OCI-LY7 (cell line): ENCODE measurements at regions not wholly inside any gene's neighbourhood (a gene's known extent, or its start where the extent isn't known, plus 50 kb on each side); places are given as distances from the start of the nearest gene placed in this dataset.

ENCODE experiments used
- BruUV-seq: library from RNA; stranded (reverse); fragments of 400-500 nt; replicated peaks from 2 replicates; lab custom pipeline; 2021; lab: Mats Ljungman, UMichigan
- CTCF ChIA-PET: fragments of 300-600 bp; sonication (Branson Sonifier 250); formaldehyde crosslinking; loops from one replicate; lab custom pipeline; 2022; ENCODE audit warnings: antibody characterized with exemption; ENCODE audit not compliant: unreplicated experiment; lab: Charles Lee
- POLR2A ChIA-PET: fragments of 300-600 bp; sonication (Branson Sonifier 250); formaldehyde crosslinking; loops from one replicate; lab custom pipeline; 2022; ENCODE audit warnings: antibody characterized with exemption; lab: Charles Lee
- DNase-seq: peaks from one replicate; pipeline ENCODE4 v3.0.0-alpha.2; 2015; ENCODE audit warnings: low spot score
- H2AFZ ChIP-seq: fragments of 200-600 bp; sonication (generic), shearing (Covaris generic); 2 replicates; pipeline ENCODE4 v1.6.1; 2014; ENCODE audit warnings: mild to moderate bottlenecking, antibody characterized with exemption, low read length, moderate library complexity
- H3K27ac ChIP-seq: fragments of 200-600 bp; sonication (generic); 2 replicates; pipeline ENCODE4 v1.5.1; 2014; ENCODE audit warnings: mixed run types, low read depth, mild to moderate bottlenecking, moderate library complexity, low read length, inconsistent platforms; ENCODE audit not compliant: poor library complexity, severe bottlenecking
- H3K36me3 ChIP-seq: fragments of 200-600 bp; sonication (generic); 2 replicates; pipeline ENCODE4 v1.6.1; 2014; ENCODE audit warnings: mild to moderate bottlenecking, antibody characterized with exemption, low read length, moderate library complexity, mixed read lengths; ENCODE audit not compliant: insufficient read depth
- H3K4me1 ChIP-seq: fragments of 200-600 bp; sonication (generic); 2 replicates; pipeline ENCODE4 v1.5.1; 2014; ENCODE audit warnings: mild to moderate bottlenecking, low read length; ENCODE audit not compliant: insufficient read depth, poor library complexity, severe bottlenecking
- H3K4me2 ChIP-seq: fragments of 200-600 bp; sonication (generic); 2 replicates; pipeline ENCODE4 v1.6.1; 2014; ENCODE audit warnings: mild to moderate bottlenecking, low read length
- H3K4me3 ChIP-seq: fragments of 200-600 bp; sonication (generic); 2 replicates; pipeline ENCODE4 v1.5.1; 2014; ENCODE audit warnings: mild to moderate bottlenecking, low read depth, low read length; ENCODE audit not compliant: poor library complexity, severe bottlenecking
- H3K79me2 ChIP-seq: fragments of 200-600 bp; sonication (generic); 2 replicates; pipeline ENCODE4 v1.6.1; 2016; ENCODE audit warnings: low read depth, mild to moderate bottlenecking, low read length, moderate library complexity, mixed read lengths; ENCODE audit not compliant: insufficient read depth
- H3K9me2 ChIP-seq: fragments of 200-600 bp; sonication (generic); 2 replicates; pipeline ENCODE4 v1.6.1; 2016; ENCODE audit warnings: mild to moderate bottlenecking, low read length, mixed read lengths; ENCODE audit not compliant: insufficient read depth
- H3K9me3 ChIP-seq: fragments of 200-600 bp; sonication (generic); 2 replicates; pipeline ENCODE4 v1.6.1; 2014; ENCODE audit warnings: mild to moderate bottlenecking, mixed run types, low read length, mixed read lengths
- H4K20me1 ChIP-seq: fragments of 200-600 bp; sonication (generic); 2 replicates; pipeline ENCODE4 v1.6.1; 2014; ENCODE audit warnings: mild to moderate bottlenecking, antibody characterized with exemption, low read length, moderate library complexity, mixed read lengths; ENCODE audit not compliant: insufficient read depth
- EZH2phosphoT487 ChIP-seq: fragments of 200-600 bp; sonication (generic); IDR thresholded peaks from 2 replicates; pipeline ENCODE4 v1.6.1; 2018; ENCODE audit warnings: low read depth, borderline replicate concordance, mild to moderate bottlenecking, mixed run types, antibody characterized with exemption, low read length, moderate library complexity, mixed read lengths
- intact Hi-C: fragments of 100-400 bp; cut with micrococcal nuclease; formaldehyde crosslinking; loops from one replicate; pipeline ENCODE4 v1.10.0; 2022; ENCODE audit not compliant: unreplicated experiment
- TF ChIP-seq, protein P1 (sequence below): fragments of 200-600 bp; sonication (generic); conservative IDR thresholded peaks from 2 replicates; pipeline ENCODE4 v1.5.1; 2014; ENCODE audit warnings: mild to moderate bottlenecking, antibody characterized with exemption, low read length, moderate library complexity, mixed read lengths

DNA sequence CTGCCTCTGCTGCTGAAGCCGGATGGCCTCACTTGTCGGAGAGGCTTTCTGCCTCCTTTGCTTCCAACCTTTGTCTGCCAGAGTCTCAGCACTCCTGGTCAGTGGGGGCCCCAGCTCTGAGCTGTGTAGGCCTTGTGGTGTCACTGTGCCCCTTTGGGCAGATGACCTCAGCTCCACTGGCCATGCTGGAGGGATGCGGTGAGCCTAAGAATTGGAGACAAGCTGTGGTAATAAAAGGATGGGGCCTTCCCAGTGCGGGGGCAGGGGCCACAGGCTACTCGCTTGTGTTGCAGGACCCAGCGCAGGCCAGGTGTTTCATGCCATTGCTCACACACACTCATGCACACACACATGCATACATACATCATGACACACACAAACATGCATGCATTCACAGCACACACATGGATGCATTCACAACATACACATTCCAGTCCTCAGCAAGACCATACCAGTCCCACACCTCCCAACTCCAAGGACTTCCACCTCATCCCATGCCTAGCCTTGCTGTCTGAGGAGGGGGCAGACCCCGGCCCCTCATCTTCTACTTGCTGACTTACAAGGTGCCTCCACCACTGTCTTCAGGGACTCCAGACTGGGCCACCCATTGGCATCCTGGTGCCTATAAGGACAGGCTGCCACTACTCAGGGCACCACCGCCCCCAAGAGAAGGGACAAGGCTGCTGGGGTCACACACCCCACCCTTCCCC is 237.7 kb downstream of the SYK start:
- POLR2A ChIA-PET = interaction anchor here (0.6 kb wide), 1 partner anchor 8 kb away, joined by 3 read pairs; no protein-coding TSS in a partner anchor
- Histone ChIP-seq H3K4me3 (no peak overlapping the region), H4K20me1 (no peaks in the 10 kb centered on the region), H3K9me2 (no peaks in the 10 kb centered on the region), H2AFZ (no peak overlapping the region), H3K4me1 (peaks cover 37% of the 10 kb centered on the region), H3K79me2 (no peaks in the 10 kb centered on the region), H3K4me2 (no peak overlapping the region), H3K36me3 (no peaks in the 10 kb centered on the region), H3K27ac (no peak overlapping the region), H3K9me3 (no peaks in the 10 kb centered on the region)
- TF ChIP-seq, protein P1, sequence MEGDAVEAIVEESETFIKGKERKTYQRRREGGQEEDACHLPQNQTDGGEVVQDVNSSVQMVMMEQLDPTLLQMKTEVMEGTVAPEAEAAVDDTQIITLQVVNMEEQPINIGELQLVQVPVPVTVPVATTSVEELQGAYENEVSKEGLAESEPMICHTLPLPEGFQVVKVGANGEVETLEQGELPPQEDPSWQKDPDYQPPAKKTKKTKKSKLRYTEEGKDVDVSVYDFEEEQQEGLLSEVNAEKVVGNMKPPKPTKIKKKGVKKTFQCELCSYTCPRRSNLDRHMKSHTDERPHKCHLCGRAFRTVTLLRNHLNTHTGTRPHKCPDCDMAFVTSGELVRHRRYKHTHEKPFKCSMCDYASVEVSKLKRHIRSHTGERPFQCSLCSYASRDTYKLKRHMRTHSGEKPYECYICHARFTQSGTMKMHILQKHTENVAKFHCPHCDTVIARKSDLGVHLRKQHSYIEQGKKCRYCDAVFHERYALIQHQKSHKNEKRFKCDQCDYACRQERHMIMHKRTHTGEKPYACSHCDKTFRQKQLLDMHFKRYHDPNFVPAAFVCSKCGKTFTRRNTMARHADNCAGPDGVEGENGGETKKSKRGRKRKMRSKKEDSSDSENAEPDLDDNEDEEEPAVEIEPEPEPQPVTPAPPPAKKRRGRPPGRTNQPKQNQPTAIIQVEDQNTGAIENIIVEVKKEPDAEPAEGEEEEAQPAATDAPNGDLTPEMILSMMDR = no peak
- no peak for TF ChIP-seq EZH2phosphoT487
- BruUV-seq = no TSS peak
- intact Hi-C loops = loop anchor here (5.0 kb wide), 3 partner anchors 153 to 688 kb away; no protein-coding TSS in a partner anchor
- CTCF ChIA-PET = no interaction called here
- DNase-seq = no peak

GRCh38 chr9:91039835-91040140 is 238.2 kb downstream of the SYK start:
- TF ChIP-seq, protein P1 = no peak
- TF ChIP-seq EZH2phosphoT487 = no peak
- ChIA-PET CTCF (interaction anchor here (0.5 kb wide), 1 partner anchor 1198 kb away, joined by 3 read pairs; no protein-coding TSS in a partner anchor), POLR2A (interaction anchor here (0.6 kb wide), 1 partner anchor 9 kb away, joined by 3 read pairs; no protein-coding TSS in a partner anchor)
- H3K4me3 ChIP-seq = no peak overlapping the region
- H3K4me2 ChIP-seq = no peak overlapping the region
- H3K36me3 ChIP-seq = no peaks in the 10 kb centered on the region
- no peaks in the 10 kb centered on the region for H4K20me1 ChIP-seq
- BruUV-seq = no TSS peak
- intact Hi-C loops = loop anchor here (5.0 kb wide), 3 partner anchors 153 to 688 kb away; no protein-coding TSS in a partner anchor
- peaks cover 31% of the 10 kb centered on the region for H3K4me1 ChIP-seq
- H3K79me2 ChIP-seq = no peaks in the 10 kb centered on the region
- no peak for DNase-seq
- no peak overlapping the region for H2AFZ ChIP-seq
- no peaks in the 10 kb centered on the region for H3K9me2 ChIP-seq
- H3K9me3 ChIP-seq = no peaks in the 10 kb centered on the region
- no peak overlapping the region for H3K27ac ChIP-seq
